ENCODE measurements at regions not wholly inside any gene's neighbourhood (a gene's known extent, or its start where the extent isn't known, plus 50 kb on each side); places are given as distances from the start of the nearest gene placed in this dataset.

DNA sequence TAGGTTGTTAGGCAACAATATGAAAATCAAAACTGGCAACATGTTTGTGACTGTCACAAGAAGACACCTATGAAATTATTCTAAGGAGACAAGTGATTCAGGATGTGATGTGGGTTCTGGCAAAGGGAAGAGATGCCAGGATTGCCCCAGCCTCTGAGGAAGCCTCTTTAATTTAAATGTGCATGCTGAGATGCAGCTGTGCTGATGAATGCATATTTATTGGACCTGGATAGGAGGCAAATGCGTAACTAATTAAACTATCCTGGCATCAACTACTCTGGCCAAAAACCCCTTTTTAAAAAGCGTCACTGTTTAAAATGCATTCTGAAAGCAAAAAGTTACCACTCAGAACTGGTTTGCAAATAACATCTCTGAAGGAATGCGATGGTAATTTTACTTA is 176.5 kb upstream of the DPH6 start:
- TF ChIP-seq, protein P1, sequence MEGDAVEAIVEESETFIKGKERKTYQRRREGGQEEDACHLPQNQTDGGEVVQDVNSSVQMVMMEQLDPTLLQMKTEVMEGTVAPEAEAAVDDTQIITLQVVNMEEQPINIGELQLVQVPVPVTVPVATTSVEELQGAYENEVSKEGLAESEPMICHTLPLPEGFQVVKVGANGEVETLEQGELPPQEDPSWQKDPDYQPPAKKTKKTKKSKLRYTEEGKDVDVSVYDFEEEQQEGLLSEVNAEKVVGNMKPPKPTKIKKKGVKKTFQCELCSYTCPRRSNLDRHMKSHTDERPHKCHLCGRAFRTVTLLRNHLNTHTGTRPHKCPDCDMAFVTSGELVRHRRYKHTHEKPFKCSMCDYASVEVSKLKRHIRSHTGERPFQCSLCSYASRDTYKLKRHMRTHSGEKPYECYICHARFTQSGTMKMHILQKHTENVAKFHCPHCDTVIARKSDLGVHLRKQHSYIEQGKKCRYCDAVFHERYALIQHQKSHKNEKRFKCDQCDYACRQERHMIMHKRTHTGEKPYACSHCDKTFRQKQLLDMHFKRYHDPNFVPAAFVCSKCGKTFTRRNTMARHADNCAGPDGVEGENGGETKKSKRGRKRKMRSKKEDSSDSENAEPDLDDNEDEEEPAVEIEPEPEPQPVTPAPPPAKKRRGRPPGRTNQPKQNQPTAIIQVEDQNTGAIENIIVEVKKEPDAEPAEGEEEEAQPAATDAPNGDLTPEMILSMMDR (IDR thresholded peaks at IDR 0.05; ENCODE audit: unreplicated experiment): no peak
- Mint-ChIP-seq H3K4me3 (ENCODE audit: low read depth, unreplicated experiment) (no peak overlapping the region), H3K36me3 (ENCODE audit: insufficient read depth, unreplicated experiment) (no peaks in the 10 kb centered on the region), H3K9me3 (ENCODE audit: low read depth, unreplicated experiment) (no peaks in the 10 kb centered on the region), H3K4me1 (ENCODE audit: low read depth, unreplicated experiment) (peaks cover 33% of the 10 kb centered on the region), H3K27ac (ENCODE audit: unreplicated experiment) (no peak overlapping the region), H3K27me3 (ENCODE audit: unreplicated experiment) (no peaks in the 10 kb centered on the region)
- intact Hi-C loops (cut with micrococcal nuclease; ENCODE audit: unreplicated experiment): loop anchor here (10.0 kb wide), 1 partner anchor 1202 kb away; no protein-coding TSS in a partner anchor
- CTCF ChIA-PET: no interaction called here
- DNase-seq: no peak
- BruUV-seq (replicated peaks): no TSS peak

DNA sequence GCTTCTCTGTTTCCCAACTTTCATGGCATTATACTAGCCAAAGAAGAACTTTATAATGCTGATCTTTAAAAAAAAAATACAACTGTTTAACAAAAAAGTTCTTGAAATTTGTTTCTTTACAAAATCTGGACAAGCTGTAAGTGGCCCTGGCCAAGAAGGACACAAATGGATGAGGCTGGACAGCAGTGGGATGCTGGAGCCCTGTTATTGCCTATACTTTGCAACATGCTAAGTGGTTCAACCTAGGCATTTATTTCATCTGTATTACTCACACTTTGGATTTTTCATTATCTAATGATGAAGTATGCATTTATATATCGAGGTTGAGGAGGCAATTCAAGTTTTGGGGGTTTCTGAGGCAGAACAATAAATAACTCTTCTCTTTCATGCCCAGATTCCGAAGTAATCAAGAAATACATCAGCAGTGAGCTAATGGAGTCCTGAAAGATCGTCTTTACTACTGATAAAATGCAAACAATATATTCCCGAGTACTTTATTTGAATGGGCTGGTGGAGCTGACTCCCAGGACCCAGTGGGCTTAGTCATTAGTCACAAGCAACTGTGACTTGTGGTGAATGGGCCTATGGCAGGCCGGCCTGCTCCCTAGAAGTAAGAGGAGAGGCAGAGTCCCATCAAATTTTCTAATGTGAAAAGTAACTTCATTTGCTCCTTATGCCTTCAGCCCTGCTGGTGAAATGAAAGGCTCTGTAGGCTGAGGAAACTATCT is 177.3 kb upstream of the DPH6 start:
- Mint-ChIP-seq H3K36me3 (ENCODE audit: insufficient read depth, unreplicated experiment) (peaks cover 2% of the 10 kb centered on the region), H3K4me1 (ENCODE audit: low read depth, unreplicated experiment) (peaks cover 32% of the 10 kb centered on the region), H3K27ac (ENCODE audit: unreplicated experiment) (no peak overlapping the region), H3K9me3 (ENCODE audit: low read depth, unreplicated experiment) (no peaks in the 10 kb centered on the region), H3K4me3 (ENCODE audit: low read depth, unreplicated experiment) (no peak overlapping the region), H3K27me3 (ENCODE audit: unreplicated experiment) (no peaks in the 10 kb centered on the region)
- CTCF ChIA-PET: no interaction called here
- TF ChIP-seq, protein P1 (IDR thresholded peaks at IDR 0.05; ENCODE audit: unreplicated experiment): no peak
- intact Hi-C loops (cut with micrococcal nuclease; ENCODE audit: unreplicated experiment): loop anchor here (10.0 kb wide), 1 partner anchor 1202 kb away; no protein-coding TSS in a partner anchor
- no peak for DNase-seq
- BruUV-seq (replicated peaks): no TSS peak

DNA sequence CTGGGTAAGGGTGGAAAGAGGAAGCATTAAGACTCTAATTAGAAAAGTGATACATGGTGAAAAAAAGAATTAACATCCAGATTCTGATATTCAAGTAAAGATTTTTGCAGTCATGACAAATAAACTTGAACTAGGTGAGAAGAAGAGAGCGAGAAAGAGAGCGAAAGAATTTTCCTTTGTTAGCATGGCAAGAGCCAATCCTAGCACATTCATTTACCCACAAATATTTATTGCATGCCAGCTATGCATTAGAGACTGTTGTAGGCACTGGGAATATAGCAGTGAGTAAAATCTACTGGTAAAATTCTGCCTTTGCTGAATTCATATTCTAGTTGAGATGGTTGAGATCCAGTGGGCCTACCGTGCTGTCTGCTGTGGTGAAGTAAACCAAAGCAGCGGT is 177.9 kb upstream of the DPH6 start:
- BruUV-seq (replicated peaks): no TSS peak
- Mint-ChIP-seq H3K4me1 (ENCODE audit: low read depth, unreplicated experiment) (peaks cover 34% of the 10 kb centered on the region), H3K4me3 (ENCODE audit: low read depth, unreplicated experiment) (no peak overlapping the region), H3K27me3 (ENCODE audit: unreplicated experiment) (no peaks in the 10 kb centered on the region), H3K36me3 (ENCODE audit: insufficient read depth, unreplicated experiment) (peaks cover 4% of the 10 kb centered on the region), H3K9me3 (ENCODE audit: low read depth, unreplicated experiment) (no peaks in the 10 kb centered on the region), H3K27ac (ENCODE audit: unreplicated experiment) (no peak overlapping the region)
- intact Hi-C loops (cut with micrococcal nuclease; ENCODE audit: unreplicated experiment): loop anchor here (10.0 kb wide), 1 partner anchor 1201 kb away; no protein-coding TSS in a partner anchor
- DNase-seq: no peak
- CTCF ChIA-PET: no interaction called here
- TF ChIP-seq, protein P1 (IDR thresholded peaks at IDR 0.05; ENCODE audit: unreplicated experiment): no peak

- H3K4me3 Mint-ChIP-seq (ENCODE audit: low read depth, unreplicated experiment): no peak overlapping the region
- H3K4me1 Mint-ChIP-seq (ENCODE audit: low read depth, unreplicated experiment): peaks cover 27% of the 10 kb centered on the region
- no peak overlapping the region for H3K27ac Mint-ChIP-seq (ENCODE audit: unreplicated experiment)
- TF ChIP-seq, protein P1 (IDR thresholded peaks at IDR 0.05; ENCODE audit: unreplicated experiment): no peak
- intact Hi-C loops (cut with micrococcal nuclease; ENCODE audit: unreplicated experiment): loop anchor here (10.0 kb wide), 1 partner anchor 1200 kb away; no protein-coding TSS in a partner anchor
- no peak for DNase-seq
- no peaks in the 10 kb centered on the region for H3K27me3 Mint-ChIP-seq (ENCODE audit: unreplicated experiment)
- peaks cover 4% of the 10 kb centered on the region for H3K36me3 Mint-ChIP-seq (ENCODE audit: insufficient read depth, unreplicated experiment)
- CTCF ChIA-PET: no interaction called here
- no peaks in the 10 kb centered on the region for H3K9me3 Mint-ChIP-seq (ENCODE audit: low read depth, unreplicated experiment)
- BruUV-seq (replicated peaks): no TSS peak
Observed at GRCh38 chr15:35724626-35725025, 178.7 kb upstream of the DPH6 start.

All from Calu3 (cell line).